ENCODE measurements at regions not wholly inside any gene's neighbourhood (a gene's known extent, or its start where the extent isn't known, plus 50 kb on each side); places are given as distances from the start of the nearest gene placed in this dataset.

DNA sequence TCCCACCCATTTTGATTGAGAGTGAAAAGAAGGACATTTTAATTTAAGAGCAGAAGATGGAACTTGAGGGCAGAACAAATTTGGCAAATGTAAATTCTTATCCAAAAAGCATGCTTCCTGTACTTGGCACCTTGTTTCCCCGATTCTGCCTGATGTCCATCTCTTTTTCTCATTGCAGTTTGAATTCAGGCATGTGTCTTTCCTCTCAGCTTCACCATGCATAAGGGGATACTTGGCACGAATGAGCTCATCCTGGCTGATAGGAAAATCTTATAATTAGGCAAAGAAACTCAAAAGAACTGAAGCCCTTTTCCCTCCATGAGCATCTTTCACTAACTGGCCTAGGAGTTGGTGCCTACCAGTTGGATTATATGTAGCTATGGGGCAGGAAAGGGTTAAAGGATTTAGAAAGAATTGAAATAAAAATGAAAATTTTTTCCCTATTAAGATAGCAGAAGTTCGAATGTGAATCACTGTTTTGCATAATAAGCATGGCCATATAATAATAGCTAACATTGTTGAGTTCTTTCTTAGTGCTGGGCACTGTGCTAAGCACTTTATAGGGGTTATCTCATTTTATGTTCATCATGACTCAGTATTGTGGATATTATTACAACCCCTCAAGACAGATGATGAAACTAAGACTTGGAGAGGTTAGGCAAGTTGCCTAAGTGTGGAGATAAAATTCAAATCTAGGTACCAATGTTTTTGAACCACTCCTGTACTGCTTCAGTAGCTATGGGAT is 386.6 kb downstream of the KCNRG start:
- H3K27ac ChIP-seq = no peak overlapping the region
- H3K4me3 ChIP-seq = no peak overlapping the region
- DNase-seq = no peak
- no peaks in the 10 kb centered on the region for H3K27me3 ChIP-seq
- 82 to 89% (median 85%) methylated on average over 3 of the region's 3 CpGs for WGBS, 5 donors
- no peaks in the 10 kb centered on the region for H3K4me1 ChIP-seq
- intact Hi-C loops (cut with DNase I; ENCODE audit: low total_unique reads) = no loop called here
- TF ChIP-seq EP300 (IDR thresholded peaks at IDR 0.05) = no peak
- TF ChIP-seq POLR2A (IDR thresholded peaks at IDR 0.05) = no peak
- TF ChIP-seq, protein P1, sequence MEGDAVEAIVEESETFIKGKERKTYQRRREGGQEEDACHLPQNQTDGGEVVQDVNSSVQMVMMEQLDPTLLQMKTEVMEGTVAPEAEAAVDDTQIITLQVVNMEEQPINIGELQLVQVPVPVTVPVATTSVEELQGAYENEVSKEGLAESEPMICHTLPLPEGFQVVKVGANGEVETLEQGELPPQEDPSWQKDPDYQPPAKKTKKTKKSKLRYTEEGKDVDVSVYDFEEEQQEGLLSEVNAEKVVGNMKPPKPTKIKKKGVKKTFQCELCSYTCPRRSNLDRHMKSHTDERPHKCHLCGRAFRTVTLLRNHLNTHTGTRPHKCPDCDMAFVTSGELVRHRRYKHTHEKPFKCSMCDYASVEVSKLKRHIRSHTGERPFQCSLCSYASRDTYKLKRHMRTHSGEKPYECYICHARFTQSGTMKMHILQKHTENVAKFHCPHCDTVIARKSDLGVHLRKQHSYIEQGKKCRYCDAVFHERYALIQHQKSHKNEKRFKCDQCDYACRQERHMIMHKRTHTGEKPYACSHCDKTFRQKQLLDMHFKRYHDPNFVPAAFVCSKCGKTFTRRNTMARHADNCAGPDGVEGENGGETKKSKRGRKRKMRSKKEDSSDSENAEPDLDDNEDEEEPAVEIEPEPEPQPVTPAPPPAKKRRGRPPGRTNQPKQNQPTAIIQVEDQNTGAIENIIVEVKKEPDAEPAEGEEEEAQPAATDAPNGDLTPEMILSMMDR (IDR thresholded peaks at IDR 0.05) = no peak
- TF ChIP-seq POLR2AphosphoS5 (IDR thresholded peaks at IDR 0.05) = no peak
- H3K9me3 ChIP-seq = no peaks in the 10 kb centered on the region
- no peaks in the 10 kb centered on the region for H3K36me3 ChIP-seq

DNA sequence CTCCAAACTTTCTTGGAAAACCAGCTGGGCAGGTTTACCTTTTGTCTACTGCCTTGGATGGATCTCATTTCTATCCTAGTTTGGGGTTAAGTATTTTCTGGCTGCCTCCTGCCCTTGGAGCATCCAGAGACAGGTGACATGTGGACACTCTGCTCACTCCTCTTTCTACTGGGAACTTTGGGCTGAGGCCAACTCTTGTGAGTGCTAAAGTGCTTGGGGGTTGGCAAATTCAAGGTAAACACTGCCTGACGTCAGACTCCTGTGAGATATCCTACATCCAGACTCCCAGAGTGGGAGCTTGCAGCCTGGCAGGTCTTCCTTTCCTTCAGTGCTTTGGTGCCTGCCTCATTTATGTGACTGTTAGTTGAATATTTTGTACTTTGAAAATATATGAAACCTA is 388.1 kb downstream of the KCNRG start:
- Histone ChIP-seq H3K27me3 (no peaks in the 10 kb centered on the region), H3K36me3 (no peaks in the 10 kb centered on the region), H3K4me3 (no peak overlapping the region), H3K4me1 (no peaks in the 10 kb centered on the region), H3K27ac (no peak overlapping the region), H3K9me3 (no peaks in the 10 kb centered on the region)
- TF ChIP-seq, protein P1 (IDR thresholded peaks at IDR 0.05) = no peak
- TF ChIP-seq EP300 (IDR thresholded peaks at IDR 0.05) = no peak
- no peak for TF ChIP-seq POLR2A (IDR thresholded peaks at IDR 0.05)
- TF ChIP-seq POLR2AphosphoS5 (IDR thresholded peaks at IDR 0.05) = no peak
- peak; percentile 44 to 70 for DNase-seq
- intact Hi-C loops (cut with DNase I; ENCODE audit: low total_unique reads) = no loop called here
- 6 to 39% (median 15%) methylated on average over 1 of the region's 1 CpG for WGBS, 5 donors

DNA sequence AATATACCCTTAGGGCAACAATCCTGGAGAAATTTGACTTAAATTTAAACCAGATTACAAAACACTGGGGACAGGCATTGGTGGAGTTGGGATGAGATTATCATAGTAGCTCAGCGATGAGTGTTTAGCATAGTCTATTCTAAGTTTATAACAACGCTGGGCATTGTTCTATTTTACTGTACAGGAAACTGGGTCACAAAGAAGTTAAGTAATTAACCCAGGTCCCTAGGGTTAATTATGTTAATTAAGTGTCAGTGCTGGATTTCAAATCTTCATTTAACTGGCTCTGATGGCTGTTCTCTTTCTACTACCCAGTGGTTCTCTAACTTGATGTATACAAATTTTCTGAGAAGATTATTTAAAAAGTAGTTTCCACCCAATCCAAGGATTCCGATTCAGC is 388.9 kb downstream of the KCNRG start:
- Histone ChIP-seq H3K36me3 (no peaks in the 10 kb centered on the region), H3K9me3 (no peaks in the 10 kb centered on the region), H3K27ac (no peak overlapping the region), H3K4me1 (no peaks in the 10 kb centered on the region), H3K4me3 (no peak overlapping the region), H3K27me3 (no peaks in the 10 kb centered on the region)
- TF ChIP-seq EP300 (IDR thresholded peaks at IDR 0.05) = no peak
- no peak for TF ChIP-seq POLR2AphosphoS5 (IDR thresholded peaks at IDR 0.05)
- TF ChIP-seq, protein P1 (IDR thresholded peaks at IDR 0.05) = no peak
- TF ChIP-seq POLR2A (IDR thresholded peaks at IDR 0.05) = no peak
- 84 to 94% (median 92%) methylated on average over 3 of the region's 3 CpGs for WGBS, 5 donors
- intact Hi-C loops (cut with DNase I; ENCODE audit: low total_unique reads) = no loop called here
- no peak for DNase-seq

DNA sequence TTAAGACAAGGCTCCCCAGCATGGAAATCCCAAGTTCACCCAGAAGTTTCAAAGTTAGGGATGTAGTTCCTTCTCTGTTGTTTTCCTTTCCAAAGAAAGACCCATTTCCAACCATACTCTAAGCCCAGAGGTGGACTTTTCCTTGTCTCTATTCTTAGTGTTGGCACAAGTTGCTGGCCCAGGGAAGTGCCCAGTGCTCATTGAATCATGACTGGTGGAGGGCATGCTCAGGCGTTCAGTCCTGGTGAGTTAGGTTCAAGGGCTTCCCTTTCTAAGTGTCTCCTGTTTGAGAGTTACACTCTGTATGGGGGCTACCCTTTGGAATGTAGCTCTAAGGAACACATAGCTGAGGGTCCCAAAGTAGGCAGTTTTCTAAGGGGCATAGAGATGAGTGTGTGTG is 389.5 kb downstream of the KCNRG start:
- H3K9me3 ChIP-seq = no peaks in the 10 kb centered on the region
- H3K27me3 ChIP-seq = no peaks in the 10 kb centered on the region
- intact Hi-C loops (cut with DNase I; ENCODE audit: low total_unique reads) = no loop called here
- TF ChIP-seq POLR2AphosphoS5 (IDR thresholded peaks at IDR 0.05) = no peak
- TF ChIP-seq EP300 (IDR thresholded peaks at IDR 0.05) = no peak
- TF ChIP-seq POLR2A (IDR thresholded peaks at IDR 0.05) = no peak
- TF ChIP-seq, protein P1 (IDR thresholded peaks at IDR 0.05) = no peak
- no peaks in the 10 kb centered on the region for H3K36me3 ChIP-seq
- no peaks in the 10 kb centered on the region for H3K4me1 ChIP-seq
- no peak overlapping the region for H3K27ac ChIP-seq
- H3K4me3 ChIP-seq = no peak overlapping the region
- 81 to 100% (median 93%) methylated on average over 1 of the region's 1 CpG for WGBS, 5 donors
- DNase-seq = no peak
